HEK293 (cell line): ENCODE measurements at regions not wholly inside any gene's neighbourhood (a gene's known extent, or its start where the extent isn't known, plus 50 kb on each side); places are given as distances from the start of the nearest gene placed in this dataset.

Source experiments
- CTCF ChIA-PET: fragments of 350-600 bp; formaldehyde crosslinking; extraction: SDS; loops from one replicate; lab custom pipeline; 2021; ENCODE audit warnings: antibody characterized with exemption; lab: Yijun Ruan, JAX
- POLR2A ChIA-PET: fragments of 300-600 bp; formaldehyde crosslinking; extraction: SDS; loops from one replicate; lab custom pipeline; 2020; ENCODE audit warnings: antibody characterized with exemption, inconsistent platforms; lab: Yijun Ruan, JAX
- H3K27ac ChIP-seq: fragments of 200-500 bp; sonication (Bioruptor generic); 2 replicates; pipeline ENCODE4 v1.5.1; 2014; ENCODE audit warnings: low read depth, low read length, control low read depth, inconsistent platforms; ENCODE audit errors: extremely low read depth
- H3K36me3 ChIP-seq, 2 experiments: fragments of 200-500 bp in 1 of 2; sonication (Bioruptor generic) in 1 of 2; 1 replicate in 1 of 2; 2 replicates in 1 of 2; pipeline ENCODE4 v1.5.1; 2014 to 2017; ENCODE audit warnings: inconsistent platforms in 2 of 2, low read length in 2 of 2; ENCODE audit not compliant: control insufficient read depth in 2 of 2, insufficient read depth in 1 of 2
- H3K4me1 ChIP-seq: fragments of 200-500 bp; sonication (Bioruptor generic); 2 replicates; pipeline ENCODE4 v1.5.1; 2014; ENCODE audit warnings: mild to moderate bottlenecking, low read length, inconsistent platforms; ENCODE audit not compliant: control insufficient read depth, insufficient read depth
- H3K4me3 ChIP-seq: 2 replicates; pipeline ENCODE4 v1.5.1; 2011; ENCODE audit warnings: low read depth, mild to moderate bottlenecking, control low read depth, low read length, moderate library complexity
- H3K9me3 ChIP-seq: fragments of 200-500 bp; sonication (Bioruptor generic); 2 replicates; pipeline ENCODE4 v1.5.1; 2014; ENCODE audit warnings: low read depth, low read length, inconsistent platforms; ENCODE audit not compliant: control insufficient read depth, insufficient read depth
- CTCF ChIP-seq: fragments of 450-650 bp; formaldehyde crosslinking; IDR thresholded peaks from 2 replicates; pipeline ENCODE4 v1.5.1; 2016; ENCODE audit warnings: missing biosample characterization, missing genetic modification characterization
- HOXC10 ChIP-seq: sonication (generic); formaldehyde crosslinking; IDR thresholded peaks from 2 replicates; pipeline ENCODE4 v1.8.1; 2023; ENCODE audit warnings: mild to moderate bottlenecking, missing genetic modification reagents
- IKZF3 ChIP-seq: fragments of 450-650 bp; IDR thresholded peaks from 2 replicates; pipeline ENCODE4 v1.5.0; 2018; ENCODE audit warnings: missing biosample characterization, mild to moderate bottlenecking, missing genetic modification characterization, moderate library complexity
- KLF10 ChIP-seq: fragments of 450-650 bp; IDR thresholded peaks from 2 replicates; pipeline ENCODE4 v1.5.1; 2018; ENCODE audit warnings: missing biosample characterization, mild to moderate bottlenecking, missing genetic modification characterization
- PBX3 ChIP-seq: sonication (generic); formaldehyde crosslinking; IDR thresholded peaks from 2 replicates; pipeline ENCODE4 v1.8.1; 2022; ENCODE audit warnings: mild to moderate bottlenecking, moderate library complexity, missing genetic modification reagents
- SALL2 ChIP-seq: fragments of 450-650 bp; formaldehyde crosslinking; IDR thresholded peaks from 2 replicates; pipeline ENCODE4 v1.5.0; 2017; ENCODE audit warnings: missing biosample characterization, mild to moderate bottlenecking, missing genetic modification characterization, borderline replicate concordance
- YY2 ChIP-seq: fragments of 450-650 bp; formaldehyde crosslinking; IDR thresholded peaks from 2 replicates; pipeline ENCODE4 v1.5.1; 2016; ENCODE audit warnings: missing biosample characterization, missing genetic modification characterization
- ZBTB1 ChIP-seq: fragments of 450-650 bp; formaldehyde crosslinking; IDR thresholded peaks from 2 replicates; pipeline ENCODE4 v1.5.1; 2016; ENCODE audit warnings: missing biosample characterization, missing genetic modification characterization
- ZBTB6 ChIP-seq: fragments of 450-650 bp; formaldehyde crosslinking; IDR thresholded peaks from 2 replicates; pipeline ENCODE4 v1.5.1; 2017; ENCODE audit warnings: missing biosample characterization, missing genetic modification characterization
- ZBTB8A ChIP-seq: fragments of 450-650 bp; formaldehyde crosslinking; IDR thresholded peaks from 2 replicates; pipeline ENCODE4 v1.5.1; 2016; ENCODE audit warnings: missing biosample characterization, missing genetic modification characterization
- ZEB2 ChIP-seq: fragments of 450-650 bp; formaldehyde crosslinking; IDR thresholded peaks from 2 replicates; pipeline ENCODE4 v1.5.1; 2016; ENCODE audit warnings: missing biosample characterization, missing genetic modification characterization
- ZFP3 ChIP-seq: fragments of 450-650 bp; formaldehyde crosslinking; IDR thresholded peaks from 2 replicates; pipeline ENCODE4 v1.5.1; 2016; ENCODE audit warnings: low read depth, missing biosample characterization, missing genetic modification characterization
- ZNF114 ChIP-seq: fragments of 450-650 bp; formaldehyde crosslinking; IDR thresholded peaks from 2 replicates; pipeline ENCODE4 v1.5.0; 2017; ENCODE audit warnings: missing biosample characterization, missing genetic modification characterization
- ZNF148 ChIP-seq: fragments of 450-650 bp; formaldehyde crosslinking; IDR thresholded peaks from 2 replicates; pipeline ENCODE4 v1.5.0; 2017; ENCODE audit warnings: missing biosample characterization, missing genetic modification characterization, borderline replicate concordance
- ZNF2 ChIP-seq: fragments of 450-650 bp; formaldehyde crosslinking; IDR thresholded peaks from 2 replicates; pipeline ENCODE4 v1.5.1; 2016; ENCODE audit warnings: missing biosample characterization, missing genetic modification characterization
- ZNF280D ChIP-seq: fragments of 450-650 bp; formaldehyde crosslinking; IDR thresholded peaks from 2 replicates; pipeline ENCODE4 v1.5.1; 2016; ENCODE audit warnings: missing biosample characterization, missing genetic modification characterization
- ZNF354C ChIP-seq: fragments of 450-650 bp; formaldehyde crosslinking; IDR thresholded peaks from 2 replicates; pipeline ENCODE4 v1.5.1; 2016; ENCODE audit warnings: missing biosample characterization, missing genetic modification characterization, low read depth, borderline replicate concordance
- ZNF433 ChIP-seq: fragments of 450-650 bp; formaldehyde crosslinking; IDR thresholded peaks from 2 replicates; pipeline ENCODE4 v1.5.1; 2016; ENCODE audit warnings: missing biosample characterization, missing genetic modification characterization, low read depth
- ZNF473 ChIP-seq: fragments of 450-650 bp; formaldehyde crosslinking; IDR thresholded peaks from 2 replicates; pipeline ENCODE4 v1.5.1; 2017; ENCODE audit warnings: missing biosample characterization, missing genetic modification characterization
- ZNF488 ChIP-seq: fragments of 450-650 bp; formaldehyde crosslinking; IDR thresholded peaks from 2 replicates; pipeline ENCODE4 v1.5.1; 2016; ENCODE audit warnings: missing biosample characterization, missing genetic modification characterization
- ZNF510 ChIP-seq: fragments of 450-650 bp; formaldehyde crosslinking; IDR thresholded peaks from 2 replicates; pipeline ENCODE4 v1.5.1; 2018; ENCODE audit warnings: mild to moderate bottlenecking, missing genetic modification characterization, missing biosample characterization; ENCODE audit not compliant: insufficient replicate concordance
- ZNF549 ChIP-seq: fragments of 450-650 bp; IDR thresholded peaks from 2 replicates; pipeline ENCODE4 v1.5.1; 2018; ENCODE audit warnings: missing biosample characterization, missing genetic modification characterization, mild to moderate bottlenecking, inconsistent platforms, moderate library complexity
- ZNF560 ChIP-seq: fragments of 450-650 bp; formaldehyde crosslinking; IDR thresholded peaks from 2 replicates; pipeline ENCODE4 v1.5.1; 2017; ENCODE audit warnings: missing biosample characterization, missing genetic modification characterization, borderline replicate concordance
- ZNF600 ChIP-seq: fragments of 450-650 bp; formaldehyde crosslinking; IDR thresholded peaks from 2 replicates; pipeline ENCODE4 v1.5.1; 2016; ENCODE audit warnings: missing biosample characterization, missing genetic modification characterization
- ZNF629 ChIP-seq: fragments of 450-650 bp; formaldehyde crosslinking; IDR thresholded peaks from 2 replicates; pipeline ENCODE4 v1.5.1; 2017; ENCODE audit warnings: missing biosample characterization, missing genetic modification characterization
- ZNF677 ChIP-seq: fragments of 450-650 bp; IDR thresholded peaks from 2 replicates; pipeline ENCODE4 v1.5.0; 2018; ENCODE audit warnings: missing biosample characterization, mild to moderate bottlenecking, missing genetic modification characterization, moderate library complexity
- ZNF837 ChIP-seq: fragments of 450-650 bp; formaldehyde crosslinking; IDR thresholded peaks from 2 replicates; pipeline ENCODE4 v1.5.1; 2016; ENCODE audit warnings: missing biosample characterization, missing genetic modification characterization
- ZSCAN16 ChIP-seq: fragments of 450-650 bp; formaldehyde crosslinking; IDR thresholded peaks from 2 replicates; pipeline ENCODE4 v1.5.1; 2016; ENCODE audit warnings: missing biosample characterization, missing genetic modification characterization

GRCh38 chr2:128771401-128771800 lies 452.7 kb upstream of the HS6ST1 start:
- no peak overlapping the region for H3K27ac ChIP-seq
- POLR2A ChIA-PET: no interaction called here
- TF ChIP-seq ZNF560 (tag by site-specific recombination) (no peak), YY2 (no peak), ZNF280D (tag by site-specific recombination) (no peak), PBX3 (CRISPR knock-in tag) (no peak), ZNF549 (tag by site-specific recombination) (no peak), ZNF510 (tag by site-specific recombination) (no peak), KLF10 (tag by site-specific recombination) (no peak), ZNF488 (tag by site-specific recombination) (no peak), ZNF354C (tag by site-specific recombination) (no peak), ZNF837 (no peak), ZNF433 (no peak), CTCF (tag by site-specific recombination) (no peak), ZEB2 (tag by site-specific recombination) (no peak), SALL2 (tag by site-specific recombination) (no peak), ZFP3 (no peak), IKZF3 (tag by site-specific recombination) (no peak), ZNF600 (tag by site-specific recombination) (no peak), ZNF114 (no peak)

GRCh38 chr2:128772671-128773070 lies 454.0 kb upstream of the HS6ST1 start:
- Histone ChIP-seq H3K4me3 (no peak overlapping the region), H3K27ac (no peak overlapping the region), H3K4me1 (no peaks in the 10 kb centered on the region), H3K36me3 (no peaks in the 10 kb centered on the region), H3K9me3 (no peaks in the 10 kb centered on the region)
- CTCF ChIA-PET: no interaction called here
- POLR2A ChIA-PET: no interaction called here
- no peak for TF ChIP-seq ZNF629 (tag by site-specific recombination)
- no peak for TF ChIP-seq ZBTB6 (tag by site-specific recombination)
- no peak for TF ChIP-seq ZSCAN16 (tag by site-specific recombination)
- no peak for TF ChIP-seq ZBTB8A
- no peak for TF ChIP-seq ZNF677 (tag by site-specific recombination)
- no peak for TF ChIP-seq ZBTB1 (tag by site-specific recombination)
- no peak for TF ChIP-seq ZNF2
- TF ChIP-seq ZNF837: no peak
- no peak for TF ChIP-seq ZNF148 (tag by site-specific recombination)
- no peak for TF ChIP-seq HOXC10 (CRISPR knock-in tag)
- no peak for TF ChIP-seq ZNF473 (tag by site-specific recombination)

More at GRCh38 chr2:128771401-128771800, 452.7 kb upstream of the HS6ST1 start:
- no peak overlapping the region for H3K4me3 ChIP-seq
- H3K36me3 ChIP-seq: no peaks in the 10 kb centered on the region
- H3K9me3 ChIP-seq: no peaks in the 10 kb centered on the region
- CTCF ChIA-PET: interaction anchor here (0.9 kb wide), 1 partner anchor 35 kb away, joined by 3 read pairs; no protein-coding TSS in a partner anchor
- H3K4me1 ChIP-seq: no peaks in the 10 kb centered on the region
